Trophoblast cell (in vitro differentiated cells and primary cell): ENCODE measurements at regions not wholly inside any gene's neighbourhood (a gene's known extent, or its start where the extent isn't known, plus 50 kb on each side); places are given as distances from the start of the nearest gene placed in this dataset.
A peak's percentile ranks its signal among the peaks of the same experiment; 100 is the strongest.
"Not testable (repeated sequence)": the region's sequence is repeated elsewhere in the genome, so short reads cannot be mapped to it uniquely, and the experiment has no call there.

Experiments
- DNase-seq, 2 donors: peaks; one replicate each; pipeline ENCODE4 v3.0.0-alpha.2; 2016
- H2AFZ ChIP-seq: 2 replicates; pipeline ENCODE4 v1.6.1; 2013; ENCODE audit warnings: low read length, moderate library complexity, mild to moderate bottlenecking; ENCODE audit not compliant: insufficient read depth, poor library complexity
- H2AK5ac ChIP-seq: 2 replicates; pipeline ENCODE4 v1.6.1; 2013; ENCODE audit warnings: mild to moderate bottlenecking, low read length
- H2BK120ac ChIP-seq: 2 replicates; pipeline ENCODE4 v1.6.1; 2013; ENCODE audit warnings: low read length, mild to moderate bottlenecking, moderate library complexity; ENCODE audit not compliant: insufficient read depth, poor library complexity
- H2BK12ac ChIP-seq: 2 replicates; pipeline ENCODE4 v1.6.1; 2013; ENCODE audit warnings: mild to moderate bottlenecking, low read length, moderate library complexity
- H2BK5ac ChIP-seq: 2 replicates; pipeline ENCODE4 v1.6.1; 2013; ENCODE audit warnings: low read length, low read depth, moderate library complexity, mild to moderate bottlenecking; ENCODE audit not compliant: poor library complexity
- H3K14ac ChIP-seq: 2 replicates; pipeline ENCODE4 v1.6.1; 2013; ENCODE audit warnings: mild to moderate bottlenecking, low read length
- H3K18ac ChIP-seq: 2 replicates; pipeline ENCODE4 v1.6.1; 2013; ENCODE audit warnings: mild to moderate bottlenecking, low read length
- H3K23ac ChIP-seq: 2 replicates; pipeline ENCODE4 v1.6.1; 2013; ENCODE audit warnings: low read length
- H3K27ac ChIP-seq: 2 replicates; pipeline ENCODE4 v1.5.1; 2013; ENCODE audit warnings: low read depth, mild to moderate bottlenecking, inconsistent platforms, low read length, moderate library complexity
- H3K27me3 ChIP-seq: 2 replicates; pipeline ENCODE4 v1.6.1; 2013; ENCODE audit warnings: inconsistent platforms, mild to moderate bottlenecking, low read length, moderate library complexity; ENCODE audit not compliant: insufficient read depth
- H3K36me3 ChIP-seq, 2 experiments: 1 replicate in 1 of 2; 2 replicates in 1 of 2; pipeline ENCODE4 v1.6.1; 2013; ENCODE audit warnings: low read length in 2 of 2, mild to moderate bottlenecking in 2 of 2, moderate library complexity in 1 of 2; ENCODE audit not compliant: insufficient read depth in 2 of 2, control insufficient read depth in 1 of 2
- H3K4ac ChIP-seq: 2 replicates; pipeline ENCODE4 v1.6.1; 2013; ENCODE audit warnings: low read depth, mild to moderate bottlenecking, low read length, moderate library complexity
- H3K4me1 ChIP-seq, 2 experiments: 1 replicate in 1 of 2; 2 replicates in 1 of 2; pipeline ENCODE4 v1.6.1; 2013; ENCODE audit warnings: low read length in 2 of 2, mild to moderate bottlenecking in 2 of 2, moderate library complexity in 1 of 2; ENCODE audit not compliant: insufficient read depth in 2 of 2, control insufficient read depth in 1 of 2
- H3K4me2 ChIP-seq: 2 replicates; pipeline ENCODE4 v1.6.1; 2013; ENCODE audit warnings: inconsistent platforms, mild to moderate bottlenecking, low read length, moderate library complexity
- H3K4me3 ChIP-seq: 2 replicates; pipeline ENCODE4 v1.5.1; 2013; ENCODE audit warnings: mild to moderate bottlenecking, low read depth, low read length, inconsistent platforms
- H3K79me1 ChIP-seq: one replicate; pipeline ENCODE4 v1.6.1; 2013; ENCODE audit warnings: low read length
- H3K79me2 ChIP-seq: 2 replicates; pipeline ENCODE4 v1.6.1; 2013; ENCODE audit warnings: low read length, mild to moderate bottlenecking; ENCODE audit not compliant: control insufficient read depth, insufficient read depth, poor library complexity
- H3K9ac ChIP-seq: 2 replicates; pipeline ENCODE4 v1.6.1; 2013; ENCODE audit warnings: mild to moderate bottlenecking, low read length
- H3K9me3 ChIP-seq: 2 replicates; pipeline ENCODE4 v1.6.1; 2013; ENCODE audit warnings: low read depth, mild to moderate bottlenecking, control low read depth, inconsistent platforms, low read length; ENCODE audit not compliant: insufficient read depth
- H4K12ac ChIP-seq: 2 replicates; pipeline ENCODE4 v1.6.1; 2013; ENCODE audit warnings: low read depth, mild to moderate bottlenecking, low read length, moderate library complexity
- H4K8ac ChIP-seq: 2 replicates; pipeline ENCODE4 v1.6.1; 2013; ENCODE audit warnings: low read depth, mild to moderate bottlenecking, low read length, moderate library complexity
- H4K91ac ChIP-seq: one replicate; pipeline ENCODE4 v1.6.1; 2013; ENCODE audit warnings: low read depth, mild to moderate bottlenecking, low read length, moderate library complexity
- WGBS: extraction: QIAGEN DNeasy Blood & Tissue Kit; methylation state at CpG from one replicate; pipeline ENCODE4 v1.1.7; 2013; ENCODE audit warnings: missing lambda C conversion rate; ENCODE audit not compliant: insufficient read length, insufficient coverage; ENCODE audit errors: extremely low coverage; 5-methylcytosine and 5-hydroxymethylcytosine counted together

DNA sequence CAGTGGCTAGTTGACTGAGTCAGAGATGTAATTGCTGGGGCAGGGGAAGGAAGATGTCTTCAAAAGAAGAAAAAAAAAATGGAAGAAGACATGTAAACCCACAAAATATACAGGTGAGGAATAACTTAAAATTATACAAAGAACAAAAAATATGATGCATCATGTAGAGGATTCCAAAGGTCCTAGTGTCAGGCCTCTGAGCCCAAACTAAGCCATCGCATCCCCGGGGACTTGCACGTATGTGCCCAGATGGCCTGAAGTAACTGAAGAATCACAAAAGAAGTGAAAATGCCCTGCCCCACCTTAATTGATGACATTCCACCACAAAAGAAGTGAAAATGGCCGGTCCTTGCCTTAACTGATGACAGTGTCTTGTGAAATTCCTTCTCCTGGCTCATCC, 168.7 kb upstream of the SOX14 start:
- not testable (repeated sequence) for H4K91ac ChIP-seq, H3K4ac ChIP-seq, H3K9ac ChIP-seq, H3K9me3 ChIP-seq, H3K79me2 ChIP-seq, DNase-seq, H2AK5ac ChIP-seq, H2BK120ac ChIP-seq, H3K36me3 ChIP-seq, H2BK5ac ChIP-seq, H3K27ac ChIP-seq, H3K23ac ChIP-seq, H2AFZ ChIP-seq, H3K18ac ChIP-seq, H3K4me3 ChIP-seq, H3K14ac ChIP-seq, H3K79me1 ChIP-seq, H3K4me1 ChIP-seq, H3K27me3 ChIP-seq, H4K8ac ChIP-seq, H3K4me2 ChIP-seq, H2BK12ac ChIP-seq, H4K12ac ChIP-seq
- no CpG with 5 or more reads among the region's 4 CpGs for WGBS

DNA sequence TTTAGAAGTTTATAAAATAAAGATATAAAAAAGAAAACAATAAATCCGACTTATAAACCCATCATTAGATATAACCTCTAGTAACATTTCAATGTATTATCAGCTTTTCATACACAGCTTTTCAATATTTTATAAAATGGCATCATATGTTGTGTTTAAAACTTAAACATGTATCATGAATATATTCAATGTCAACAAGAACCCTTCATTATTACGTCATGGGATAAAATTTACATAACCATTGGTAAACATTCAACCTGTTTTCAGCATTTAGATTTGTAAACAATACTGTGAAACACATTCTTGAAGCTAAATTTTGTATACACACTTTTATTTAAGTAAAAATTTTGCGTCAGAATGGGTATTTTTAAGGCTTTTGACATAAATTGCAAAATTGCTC, 153.4 kb upstream of the SOX14 start:
- Histone ChIP-seq H4K12ac (no peak overlapping the region), H3K27ac (no peak overlapping the region), H3K18ac (no peak overlapping the region), H2AK5ac (no peak overlapping the region), H3K27me3 (no peaks in the 10 kb centered on the region), H2AFZ (no peak overlapping the region), H3K4me3 (no peak overlapping the region), H4K8ac (no peak overlapping the region), H3K9ac (no peak overlapping the region), H3K79me1 (no peaks in the 10 kb centered on the region), H3K4me1 (no peaks in the 10 kb centered on the region), H2BK120ac (no peak overlapping the region), H2BK5ac (no peak overlapping the region), H3K14ac (no peak overlapping the region), H4K91ac (no peak overlapping the region), H3K36me3 (no peaks in the 10 kb centered on the region), H3K4ac (no peak overlapping the region), H3K23ac (no peak overlapping the region), H3K4me2 (no peak overlapping the region), H2BK12ac (no peak overlapping the region), H3K9me3 (no peaks in the 10 kb centered on the region), H3K79me2 (no peaks in the 10 kb centered on the region)
- no CpG with 5 or more reads among the region's 3 CpGs for WGBS
- DNase-seq = no peak

DNA sequence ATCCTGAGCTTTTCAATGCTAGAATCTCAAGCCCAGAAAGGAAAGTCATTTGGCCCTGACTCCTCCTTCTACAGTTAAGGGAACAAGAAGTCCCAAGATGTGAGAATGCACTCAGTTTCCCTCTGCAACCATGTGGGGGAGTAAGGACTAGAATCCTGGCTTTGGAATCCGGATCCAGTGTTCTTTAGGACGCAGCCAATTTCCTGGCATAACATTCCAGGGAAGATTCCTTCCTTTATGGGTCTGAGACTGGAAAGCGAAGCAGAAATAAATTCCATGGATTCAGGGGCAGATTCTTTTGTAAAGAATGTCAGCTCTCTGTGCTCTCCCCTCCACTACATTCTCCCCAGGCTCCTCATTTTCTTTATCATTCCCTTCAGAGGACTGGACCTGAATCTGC, 151.8 kb upstream of the SOX14 start:
- H3K9me3 ChIP-seq = no peaks in the 10 kb centered on the region
- no peak overlapping the region for H4K8ac ChIP-seq
- H4K91ac ChIP-seq = no peak overlapping the region
- H3K9ac ChIP-seq = no peak overlapping the region
- H2AK5ac ChIP-seq = no peak overlapping the region
- H3K36me3 ChIP-seq = no peaks in the 10 kb centered on the region
- no peak for DNase-seq
- no peaks in the 10 kb centered on the region for H3K27me3 ChIP-seq
- H3K27ac ChIP-seq = no peak overlapping the region
- WGBS = no CpG with 5 or more reads among the region's 3 CpGs
- no peak overlapping the region for H3K23ac ChIP-seq
- no peak overlapping the region for H2BK12ac ChIP-seq
- no peak overlapping the region for H2BK120ac ChIP-seq
- no peak overlapping the region for H3K4me3 ChIP-seq
- H2BK5ac ChIP-seq = no peak overlapping the region
- no peak overlapping the region for H2AFZ ChIP-seq
- H3K14ac ChIP-seq = no peak overlapping the region
- no peak overlapping the region for H3K18ac ChIP-seq
- H3K4ac ChIP-seq = no peak overlapping the region
- H3K4me1 ChIP-seq = no peaks in the 10 kb centered on the region
- H4K12ac ChIP-seq = no peak overlapping the region
- H3K79me2 ChIP-seq = no peaks in the 10 kb centered on the region
- no peaks in the 10 kb centered on the region for H3K79me1 ChIP-seq
- no peak overlapping the region for H3K4me2 ChIP-seq

DNA sequence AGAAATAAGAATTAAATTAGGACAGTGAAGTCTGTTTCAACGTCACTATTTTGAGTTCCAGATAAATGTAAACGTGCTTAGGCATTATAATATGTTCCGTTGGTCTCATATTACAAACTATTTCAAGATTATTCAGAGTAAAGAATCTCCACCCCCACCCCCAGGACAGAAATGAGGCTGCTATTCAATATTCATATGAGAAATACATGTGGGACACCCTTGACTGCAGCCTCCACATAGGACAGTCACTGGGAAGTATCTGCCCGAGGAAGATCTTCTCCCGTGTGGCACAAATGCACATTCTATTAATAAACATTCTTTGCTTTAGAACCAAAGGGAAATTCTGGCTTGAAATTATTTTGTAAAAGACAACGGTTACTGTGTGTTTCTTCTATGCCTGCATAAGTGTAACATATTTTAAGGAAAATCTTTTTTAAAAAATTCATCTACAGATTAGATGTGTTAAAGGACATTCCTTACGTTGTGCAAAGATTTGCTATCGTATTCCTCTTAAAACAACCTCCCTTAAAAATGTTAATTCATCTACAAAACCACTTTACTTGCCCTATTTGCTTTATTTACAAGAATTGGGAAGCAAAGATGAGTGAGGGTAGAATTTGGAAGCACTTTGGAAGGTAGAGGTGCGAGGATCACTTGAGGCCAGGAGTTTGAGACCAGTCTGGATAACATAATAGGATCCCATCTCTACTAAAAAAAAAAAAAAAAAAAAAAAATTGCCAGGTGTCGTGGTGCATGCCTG, 148.3 kb upstream of the SOX14 start:
- H2BK12ac ChIP-seq = no peak overlapping the region
- H3K18ac ChIP-seq = no peak overlapping the region
- H2AFZ ChIP-seq = no peak overlapping the region
- WGBS = no CpG with 5 or more reads among the region's 10 CpGs
- peak in 1 of 2 donors; percentile 35 for DNase-seq
- H2AK5ac ChIP-seq = no peak overlapping the region
- no peaks in the 10 kb centered on the region for H3K36me3 ChIP-seq
- no peak overlapping the region for H3K14ac ChIP-seq
- H3K4me3 ChIP-seq = no peak overlapping the region
- no peak overlapping the region for H2BK120ac ChIP-seq
- no peaks in the 10 kb centered on the region for H3K79me2 ChIP-seq
- H4K8ac ChIP-seq = no peak overlapping the region
- no peak overlapping the region for H3K4ac ChIP-seq
- no peaks in the 10 kb centered on the region for H3K4me1 ChIP-seq
- H2BK5ac ChIP-seq = no peak overlapping the region
- H3K27me3 ChIP-seq = no peaks in the 10 kb centered on the region
- no peak overlapping the region for H4K91ac ChIP-seq
- H3K9ac ChIP-seq = no peak overlapping the region
- H3K23ac ChIP-seq = no peak overlapping the region
- H3K79me1 ChIP-seq = no peaks in the 10 kb centered on the region
- no peak overlapping the region for H3K4me2 ChIP-seq
- no peak overlapping the region for H4K12ac ChIP-seq
- no peaks in the 10 kb centered on the region for H3K9me3 ChIP-seq
- H3K27ac ChIP-seq = no peak overlapping the region
